H1 (cell line): ENCODE measurements at regions not wholly inside any gene's neighbourhood (a gene's known extent, or its start where the extent isn't known, plus 50 kb on each side); places are given as distances from the start of the nearest gene placed in this dataset.

Experiments
- TF ChIP-seq, protein P1 (sequence below), 3 experiments: IDR thresholded peaks; 1 replicate in 2 of 3; 2 replicates in 1 of 3; pipeline versions ENCODE4 v1.5.1 to v1.6.1; 2011; ENCODE audit warnings: low read length in 3 of 3, mild to moderate bottlenecking in 3 of 3, inconsistent platforms in 2 of 3, low read depth in 1 of 3, moderate library complexity in 1 of 3; ENCODE audit not compliant: insufficient read depth in 1 of 3; ENCODE audit errors: control extremely low read depth in 1 of 3

DNA sequence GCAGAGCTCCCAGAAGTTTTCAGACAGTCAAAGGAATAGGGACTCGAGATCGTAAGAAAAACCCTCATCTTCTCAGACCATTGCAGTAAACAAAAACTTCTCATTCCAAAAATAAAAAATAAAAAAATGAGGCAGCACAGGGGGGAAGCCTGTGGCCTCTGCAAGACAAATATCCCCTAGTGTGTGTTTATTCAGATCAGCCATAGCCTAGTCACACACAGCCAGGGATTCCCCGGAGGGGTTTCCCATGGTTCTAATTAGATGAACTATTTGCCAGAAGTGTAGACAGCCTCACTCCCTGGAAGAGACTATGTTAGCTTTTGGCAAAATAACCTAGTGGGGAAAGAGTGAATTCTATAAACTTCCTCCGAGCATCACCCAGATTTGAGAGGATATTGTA, 122.9 kb upstream of the KLF7 start (continued):
- TF ChIP-seq, protein P1, sequence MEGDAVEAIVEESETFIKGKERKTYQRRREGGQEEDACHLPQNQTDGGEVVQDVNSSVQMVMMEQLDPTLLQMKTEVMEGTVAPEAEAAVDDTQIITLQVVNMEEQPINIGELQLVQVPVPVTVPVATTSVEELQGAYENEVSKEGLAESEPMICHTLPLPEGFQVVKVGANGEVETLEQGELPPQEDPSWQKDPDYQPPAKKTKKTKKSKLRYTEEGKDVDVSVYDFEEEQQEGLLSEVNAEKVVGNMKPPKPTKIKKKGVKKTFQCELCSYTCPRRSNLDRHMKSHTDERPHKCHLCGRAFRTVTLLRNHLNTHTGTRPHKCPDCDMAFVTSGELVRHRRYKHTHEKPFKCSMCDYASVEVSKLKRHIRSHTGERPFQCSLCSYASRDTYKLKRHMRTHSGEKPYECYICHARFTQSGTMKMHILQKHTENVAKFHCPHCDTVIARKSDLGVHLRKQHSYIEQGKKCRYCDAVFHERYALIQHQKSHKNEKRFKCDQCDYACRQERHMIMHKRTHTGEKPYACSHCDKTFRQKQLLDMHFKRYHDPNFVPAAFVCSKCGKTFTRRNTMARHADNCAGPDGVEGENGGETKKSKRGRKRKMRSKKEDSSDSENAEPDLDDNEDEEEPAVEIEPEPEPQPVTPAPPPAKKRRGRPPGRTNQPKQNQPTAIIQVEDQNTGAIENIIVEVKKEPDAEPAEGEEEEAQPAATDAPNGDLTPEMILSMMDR (IDR thresholded peaks at IDR 0.05; ENCODE audit: control extremely low read depth in 1 of 3, insufficient read depth in 1 of 3, low read depth in 1 of 3, low read length in 3 of 3) = no peak
